Mucosa of descending colon (tissue), 3 donors: ENCODE measurements at regions not wholly inside any gene's neighbourhood (a gene's known extent, or its start where the extent isn't known, plus 50 kb on each side); places are given as distances from the start of the nearest gene placed in this dataset.

Experiments
- ATAC-seq: fragments of 200-7000 bp; cut with Tn5 transposase; one replicate; pipeline ENCODE4 v1.9.1; 2020; ENCODE audit warnings: mild to moderate bottlenecking, moderate library complexity
- DNase-seq, 3 donors: peaks; one replicate each; pipeline ENCODE4 v3.0.0-alpha.2; 2020
- H3K36me3 ChIP-seq: fragments of 200-600 bp; one replicate; pipeline ENCODE4 v1.8.0; 2021; ENCODE audit warnings: low read depth, mild to moderate bottlenecking
- H3K4me1 ChIP-seq: fragments of 200-600 bp; one replicate; pipeline ENCODE4 v1.8.0; 2021; ENCODE audit warnings: low read depth, mild to moderate bottlenecking
- H3K4me3 ChIP-seq: fragments of 200-600 bp; one replicate; pipeline ENCODE4 v1.8.0; 2021; ENCODE audit warnings: mild to moderate bottlenecking
- H3K9me3 ChIP-seq: fragments of 200-600 bp; one replicate; pipeline ENCODE4 v1.8.0; 2021; ENCODE audit warnings: mild to moderate bottlenecking
- CTCF ChIP-seq: fragments of 200-600 bp; IDR thresholded peaks from one replicate; pipeline ENCODE4 v1.8.0; 2022; ENCODE audit warnings: antibody characterized with exemption, mild to moderate bottlenecking
- intact Hi-C, 2 donors: fragments of 100-400 bp; cut with DNase I in 1 of 2; cut with micrococcal nuclease in 1 of 2; formaldehyde crosslinking; loops; one replicate each; pipeline versions ENCODE4 v1.11.0 to v1.11.1; 2022; cut with DNase I, micrococcal nuclease
- donor health status: DM: no; HTN: no; CAD: no; lungs with moderate emphysema.
- donor health status: DM: no; HTN: no; CAD: no.
- donor health status: DM: no; HTN: yes; CAD: no.

- Histone ChIP-seq H3K36me3 (no peaks in the 10 kb centered on the region), H3K4me3 (no peak overlapping the region), H3K4me1 (no peaks in the 10 kb centered on the region), H3K9me3 (peaks cover 3% of the 10 kb centered on the region)
- no peak for TF ChIP-seq CTCF
- intact Hi-C loops = no loop called here
- no peak for DNase-seq
- no peak for ATAC-seq
Measured at GRCh38 chr12:43117226-43117930, 434.6 kb downstream of the ADAMTS20 start.

- H3K4me1 ChIP-seq = no peaks in the 10 kb centered on the region
- no peak for ATAC-seq
- intact Hi-C loops = no loop called here
Measured at GRCh38 chr12:43115441-43116160, 436.4 kb downstream of the ADAMTS20 start.

GRCh38 chr12:43114316-43114715, 437.7 kb downstream of the ADAMTS20 start:
- no peak for TF ChIP-seq CTCF
- Histone ChIP-seq H3K9me3 (peaks cover 6% of the 10 kb centered on the region), H3K4me1 (no peaks in the 10 kb centered on the region), H3K4me3 (no peak overlapping the region), H3K36me3 (no peaks in the 10 kb centered on the region)
- no peak for ATAC-seq
- intact Hi-C loops = no loop called here
- no peak for DNase-seq

More at GRCh38 chr12:43115441-43116160, 436.4 kb downstream of the ADAMTS20 start:
- no peak for TF ChIP-seq CTCF
- Histone ChIP-seq H3K9me3 (peaks cover 6% of the 10 kb centered on the region), H3K36me3 (no peaks in the 10 kb centered on the region), H3K4me3 (no peak overlapping the region)
- no peak for DNase-seq

GRCh38 chr12:43113616-43114015, 438.4 kb downstream of the ADAMTS20 start:
- intact Hi-C loops = no loop called here
- no peak for TF ChIP-seq CTCF
- ATAC-seq = no peak

GRCh38 chr12:43113135-43113534, 438.9 kb downstream of the ADAMTS20 start:
- no peak for TF ChIP-seq CTCF
- Histone ChIP-seq H3K36me3 (no peaks in the 10 kb centered on the region), H3K9me3 (peaks cover 6% of the 10 kb centered on the region), H3K4me1 (no peaks in the 10 kb centered on the region), H3K4me3 (no peak overlapping the region)
- intact Hi-C loops = no loop called here
- ATAC-seq = no peak
- DNase-seq = no peak

More at GRCh38 chr12:43113616-43114015, 438.4 kb downstream of the ADAMTS20 start:
- H3K4me3 ChIP-seq = no peak overlapping the region
- no peaks in the 10 kb centered on the region for H3K36me3 ChIP-seq
- H3K9me3 ChIP-seq = peaks cover 6% of the 10 kb centered on the region
- no peak for DNase-seq
- no peaks in the 10 kb centered on the region for H3K4me1 ChIP-seq
